Stomach (tissue), 8 donors: ENCODE measurements at regions not wholly inside any gene's neighbourhood (a gene's known extent, or its start where the extent isn't known, plus 50 kb on each side); places are given as distances from the start of the nearest gene placed in this dataset.

Source experiments
- DNase-seq, 2 donors: peaks; one replicate each; pipeline versions ENCODE4 v3.0.0 to v3.0.0-alpha.2; 2013 to 2019
- H3K27ac ChIP-seq, 5 donors: fragments of 200-600 bp in 4 of 5; sonication (generic) in 4 of 5; one replicate each; pipeline ENCODE4 v1.5.1; 2013 to 2019; ENCODE audit warnings: mild to moderate bottlenecking in 1 of 5, moderate library complexity in 1 of 5
- H3K27me3 ChIP-seq, 3 donors: fragments of 200-600 bp; sonication (generic); one replicate each; pipeline ENCODE4 v1.5.1; 2017 to 2019; ENCODE audit warnings: mixed run types in 1 of 3
- H3K36me3 ChIP-seq, 4 donors: fragments of 200-600 bp; sonication (generic); 1 replicate in 3 of 4; 2 replicates in 1 of 4; pipeline ENCODE4 v1.5.1; 2016 to 2019
- H3K4me1 ChIP-seq, 4 donors: fragments of 200-600 bp; sonication (generic); one replicate each; pipeline ENCODE4 v1.5.1; 2016 to 2019
- H3K4me3 ChIP-seq, 4 donors: fragments of 200-600 bp; sonication (generic) in 3 of 4; one replicate each; pipeline ENCODE4 v1.5.1; 2016 to 2019; ENCODE audit warnings: mild to moderate bottlenecking in 1 of 4
- H3K9me3 ChIP-seq, 4 donors: fragments of 200-600 bp; sonication (generic); one replicate each; pipeline ENCODE4 v1.5.1; 2016 to 2019
- EP300 ChIP-seq: sonication (generic); formaldehyde crosslinking; IDR thresholded peaks from one replicate; pipeline ENCODE4 v1.6.1; 2017; ENCODE audit warnings: antibody characterized with exemption
- POLR2A ChIP-seq, 4 donors: fragments of 450-650 bp; IDR thresholded peaks; one replicate each; pipeline ENCODE4 v1.6.1; 2016; ENCODE audit warnings: antibody characterized with exemption in 4 of 4, control low read depth in 2 of 4, mild to moderate bottlenecking in 1 of 4, moderate library complexity in 1 of 4
- POLR2AphosphoS5 ChIP-seq, 3 donors: sonication (generic); formaldehyde crosslinking; IDR thresholded peaks; one replicate each; pipeline ENCODE4 v1.6.1; 2016; ENCODE audit warnings: antibody characterized with exemption in 3 of 3
- WGBS, 5 donors: extraction: QIAGEN DNeasy Blood & Tissue Kit in 3 of 5; methylation state at CpG; one replicate each; pipeline versions ENCODE4 v1.1.5 to v1.1.7; 2013 to 2018; 5-methylcytosine and 5-hydroxymethylcytosine counted together
- intact Hi-C: fragments of 100-400 bp; cut with DNase I; formaldehyde crosslinking; loops from one replicate; pipeline ENCODE4 v1.15.1; 2023; ENCODE audit warnings: low total_unique reads
- TF ChIP-seq, protein P1 (sequence below), 7 experiments: fragments of 450-650 bp in 4 of 7; fragments of 200-600 bp in 3 of 7; sonication (generic) in 3 of 7; IDR thresholded peaks; one replicate each; pipeline ENCODE4 v1.5.1; 2016 to 2019; ENCODE audit warnings: antibody characterized with exemption in 7 of 7, control low read depth in 2 of 7, mild to moderate bottlenecking in 1 of 7
- donor health status: healthy with polysubstance abuse.
- donor health status: Bipolar disorder and iron deficiency.
- donor health status: healthy.

DNA sequence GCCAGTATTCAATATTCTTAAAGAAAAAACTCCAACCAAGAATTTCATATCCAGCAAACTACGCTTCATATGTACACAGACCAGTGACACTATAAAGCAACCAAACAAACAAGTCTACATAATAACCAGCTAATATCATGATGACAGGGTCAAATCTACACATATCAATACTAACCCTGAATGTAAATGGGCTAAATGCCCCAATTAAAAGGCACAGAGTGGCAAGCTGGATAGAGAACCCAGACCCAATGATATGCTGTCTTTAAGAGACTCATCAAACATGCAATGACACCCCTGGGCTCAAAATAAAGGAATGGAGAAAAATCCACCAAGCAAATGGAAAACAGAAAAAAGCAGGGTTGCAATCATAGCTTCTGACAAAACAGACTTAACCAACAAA, 218.1 kb upstream of the NFE2L3 start:
- Histone ChIP-seq H3K9me3 (peaks cover 0 to 24% (median 15%) of the 10 kb centered on the region in 4 donors), H3K36me3 (no peaks in the 10 kb centered on the region), H3K27ac (no peak overlapping the region), H3K4me1 (no peaks in the 10 kb centered on the region), H3K4me3 (no peak overlapping the region), H3K27me3 (peaks cover 0 to 4% (median 0%) of the 10 kb centered on the region in 3 donors)
- 89 to 100% (median 94%) methylated on average over 1 of the region's 1 CpG for WGBS, 5 donors
- TF ChIP-seq POLR2A (IDR thresholded peaks at IDR 0.05) (no peak), POLR2AphosphoS5 (IDR thresholded peaks at IDR 0.05) (no peak), EP300 (no peak)
- TF ChIP-seq, protein P1, sequence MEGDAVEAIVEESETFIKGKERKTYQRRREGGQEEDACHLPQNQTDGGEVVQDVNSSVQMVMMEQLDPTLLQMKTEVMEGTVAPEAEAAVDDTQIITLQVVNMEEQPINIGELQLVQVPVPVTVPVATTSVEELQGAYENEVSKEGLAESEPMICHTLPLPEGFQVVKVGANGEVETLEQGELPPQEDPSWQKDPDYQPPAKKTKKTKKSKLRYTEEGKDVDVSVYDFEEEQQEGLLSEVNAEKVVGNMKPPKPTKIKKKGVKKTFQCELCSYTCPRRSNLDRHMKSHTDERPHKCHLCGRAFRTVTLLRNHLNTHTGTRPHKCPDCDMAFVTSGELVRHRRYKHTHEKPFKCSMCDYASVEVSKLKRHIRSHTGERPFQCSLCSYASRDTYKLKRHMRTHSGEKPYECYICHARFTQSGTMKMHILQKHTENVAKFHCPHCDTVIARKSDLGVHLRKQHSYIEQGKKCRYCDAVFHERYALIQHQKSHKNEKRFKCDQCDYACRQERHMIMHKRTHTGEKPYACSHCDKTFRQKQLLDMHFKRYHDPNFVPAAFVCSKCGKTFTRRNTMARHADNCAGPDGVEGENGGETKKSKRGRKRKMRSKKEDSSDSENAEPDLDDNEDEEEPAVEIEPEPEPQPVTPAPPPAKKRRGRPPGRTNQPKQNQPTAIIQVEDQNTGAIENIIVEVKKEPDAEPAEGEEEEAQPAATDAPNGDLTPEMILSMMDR (IDR thresholded peaks at IDR 0.05) = no peak
- DNase-seq = no peak
- intact Hi-C loops = no loop called here

DNA sequence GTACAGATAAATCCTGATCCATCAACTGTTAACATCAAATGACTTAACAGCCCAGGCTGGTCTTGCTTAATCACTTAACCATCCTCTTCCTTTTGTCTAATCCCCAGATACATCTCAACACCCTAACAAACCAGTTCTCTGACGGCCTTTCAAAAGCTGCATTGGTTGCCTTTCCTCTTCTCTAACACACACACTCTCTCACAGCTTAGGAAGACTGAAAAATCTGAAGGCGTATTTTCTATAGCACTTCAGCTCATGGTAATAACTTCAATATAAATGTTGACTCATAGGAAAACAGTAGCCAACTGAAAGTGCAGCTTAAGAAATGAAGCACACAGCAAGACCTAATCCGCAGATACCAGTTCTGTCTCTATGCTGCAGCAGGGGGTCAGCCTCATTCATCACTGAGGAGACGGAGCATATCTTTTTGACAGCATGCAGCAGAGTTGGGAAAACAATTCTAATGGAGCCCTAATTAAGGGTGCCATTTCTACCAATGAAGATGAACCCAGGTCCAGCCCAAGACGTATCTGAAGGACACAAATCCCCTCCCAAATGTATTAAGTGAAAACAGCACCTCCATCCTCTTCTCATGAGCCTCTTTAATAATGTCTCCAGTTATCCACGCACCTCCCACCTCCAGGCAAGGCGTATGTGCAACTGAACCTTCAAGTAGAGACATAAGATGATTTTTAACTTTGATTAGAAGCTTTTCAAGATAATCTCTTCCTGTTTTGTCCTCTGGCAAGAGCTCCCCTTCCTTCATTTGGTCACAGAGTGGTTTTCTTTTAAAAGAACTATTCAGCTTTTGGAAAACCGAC, 211.7 kb upstream of the NFE2L3 start:
- 40 to 49% (median 47%) methylated on average over 8 of the region's 8 CpGs for WGBS, 5 donors
- Histone ChIP-seq H3K27ac (peak overlapping the region; percentile 44 to 82 (median 62)), H3K27me3 (no peaks in the 10 kb centered on the region), H3K4me1 (peaks cover 4 to 11% (median 8%) of the 10 kb centered on the region in 4 donors), H3K36me3 (no peaks in the 10 kb centered on the region), H3K4me3 (no peak overlapping the region), H3K9me3 (no peaks in the 10 kb centered on the region)
- TF ChIP-seq, protein P1 (IDR thresholded peaks at IDR 0.05) = no peak
- TF ChIP-seq POLR2A (IDR thresholded peaks at IDR 0.05) (no peak), EP300 (no peak), POLR2AphosphoS5 (IDR thresholded peaks at IDR 0.05) (no peak)
- intact Hi-C loops = no loop called here
- DNase-seq = no peak

- TF ChIP-seq EP300 (no peak), POLR2AphosphoS5 (IDR thresholded peaks at IDR 0.05) (peak in 1 of 3 donors; percentile 4)
- Histone ChIP-seq H3K4me3 (no peak overlapping the region), H3K27ac (peak overlapping the region; percentile 20 to 88 (median 41)), H3K36me3 (no peaks in the 10 kb centered on the region), H3K27me3 (no peaks in the 10 kb centered on the region), H3K9me3 (no peaks in the 10 kb centered on the region), H3K4me1 (peaks cover 11 to 32% (median 25%) of the 10 kb centered on the region in 4 donors)
- DNase-seq = no peak
- intact Hi-C loops = no loop called here
- WGBS, 5 donors = 36 to 44% (median 37%) methylated on average over 8 of the region's 8 CpGs
Measured at GRCh38 chr7:25944777-25945515, 207.1 kb upstream of the NFE2L3 start.

DNA sequence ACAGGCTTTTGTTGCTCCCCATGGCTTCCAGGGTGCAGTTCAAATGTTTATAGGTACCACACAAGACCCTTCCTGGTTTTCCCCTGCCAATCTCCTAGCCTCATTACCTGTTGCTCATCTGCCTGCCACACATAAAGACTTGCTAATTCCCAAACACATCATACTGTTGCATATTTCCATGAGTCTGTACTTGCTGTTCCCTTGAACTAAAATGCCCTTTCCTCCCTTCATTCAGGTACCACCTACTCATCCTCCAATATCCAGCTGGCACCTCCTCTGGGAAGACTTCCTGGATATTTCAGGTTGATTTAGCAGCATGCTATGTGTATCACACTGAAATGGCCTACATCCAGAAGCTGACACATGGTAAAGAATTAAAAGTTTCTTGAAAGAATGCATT, 206.4 kb upstream of the NFE2L3 start:
- Histone ChIP-seq H3K27ac (peak overlapping the region; percentile 20 to 88 (median 41)), H3K9me3 (no peaks in the 10 kb centered on the region), H3K4me1 (peaks cover 15 to 38% (median 29%) of the 10 kb centered on the region in 4 donors), H3K4me3 (no peak overlapping the region), H3K27me3 (peaks cover 0 to 4% (median 0%) of the 10 kb centered on the region in 3 donors), H3K36me3 (no peaks in the 10 kb centered on the region)
- intact Hi-C loops = no loop called here
- TF ChIP-seq, protein P1 (IDR thresholded peaks at IDR 0.05) = no peak
- TF ChIP-seq POLR2AphosphoS5 (IDR thresholded peaks at IDR 0.05) (no peak), EP300 (no peak), POLR2A (IDR thresholded peaks at IDR 0.05) (no peak)
- no peak for DNase-seq
